ENCODE measurements at regions not wholly inside any gene's neighbourhood (a gene's known extent, or its start where the extent isn't known, plus 50 kb on each side); places are given as distances from the start of the nearest gene placed in this dataset.

DNA sequence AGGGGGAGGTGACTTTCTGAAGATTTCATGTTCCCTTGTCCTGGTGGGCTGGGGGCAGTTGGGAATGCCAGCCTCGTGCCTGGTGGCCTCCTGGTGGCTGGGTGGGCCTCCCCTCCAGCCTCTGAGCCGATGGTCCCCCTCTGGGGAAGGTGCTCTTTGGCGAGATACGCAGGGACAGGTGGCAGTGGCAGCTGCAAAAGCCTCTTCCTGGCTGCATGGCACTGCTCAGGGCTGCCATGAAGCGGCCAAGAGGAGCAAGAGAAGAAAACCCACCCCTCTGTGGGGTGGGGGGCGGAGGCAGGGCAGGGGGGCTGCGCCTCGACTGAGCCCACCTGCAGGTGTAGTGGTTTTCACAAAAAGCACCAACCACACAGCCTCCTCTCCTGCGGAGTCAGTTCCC, 61.8 kb upstream of the PHF21B start:
- TF ChIP-seq POLR2AphosphoS5 (IDR thresholded peaks at IDR 0.05) (no peak), POLR2A (IDR thresholded peaks at IDR 0.05) (no peak)
- TF ChIP-seq, protein P1, sequence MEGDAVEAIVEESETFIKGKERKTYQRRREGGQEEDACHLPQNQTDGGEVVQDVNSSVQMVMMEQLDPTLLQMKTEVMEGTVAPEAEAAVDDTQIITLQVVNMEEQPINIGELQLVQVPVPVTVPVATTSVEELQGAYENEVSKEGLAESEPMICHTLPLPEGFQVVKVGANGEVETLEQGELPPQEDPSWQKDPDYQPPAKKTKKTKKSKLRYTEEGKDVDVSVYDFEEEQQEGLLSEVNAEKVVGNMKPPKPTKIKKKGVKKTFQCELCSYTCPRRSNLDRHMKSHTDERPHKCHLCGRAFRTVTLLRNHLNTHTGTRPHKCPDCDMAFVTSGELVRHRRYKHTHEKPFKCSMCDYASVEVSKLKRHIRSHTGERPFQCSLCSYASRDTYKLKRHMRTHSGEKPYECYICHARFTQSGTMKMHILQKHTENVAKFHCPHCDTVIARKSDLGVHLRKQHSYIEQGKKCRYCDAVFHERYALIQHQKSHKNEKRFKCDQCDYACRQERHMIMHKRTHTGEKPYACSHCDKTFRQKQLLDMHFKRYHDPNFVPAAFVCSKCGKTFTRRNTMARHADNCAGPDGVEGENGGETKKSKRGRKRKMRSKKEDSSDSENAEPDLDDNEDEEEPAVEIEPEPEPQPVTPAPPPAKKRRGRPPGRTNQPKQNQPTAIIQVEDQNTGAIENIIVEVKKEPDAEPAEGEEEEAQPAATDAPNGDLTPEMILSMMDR (IDR thresholded peaks at IDR 0.05) = no peak
- Histone ChIP-seq H3K27me3 (replicated peaks; ENCODE audit: insufficient read depth) (peaks cover 5% of the 10 kb centered on the region), H3K4me3 (no peak overlapping the region), H3K36me3 (no peaks in the 10 kb centered on the region), H3K4me1 (replicated peaks) (no peaks in the 10 kb centered on the region), H3K27ac (no peak overlapping the region), H3K9me3 (no peaks in the 10 kb centered on the region)
- intact Hi-C loops (cut with DNase I) = no loop called here
- 53% methylated on average over 9 of the region's 9 CpGs for WGBS
- DNase-seq (ENCODE audit: low spot score) = no peak

DNA sequence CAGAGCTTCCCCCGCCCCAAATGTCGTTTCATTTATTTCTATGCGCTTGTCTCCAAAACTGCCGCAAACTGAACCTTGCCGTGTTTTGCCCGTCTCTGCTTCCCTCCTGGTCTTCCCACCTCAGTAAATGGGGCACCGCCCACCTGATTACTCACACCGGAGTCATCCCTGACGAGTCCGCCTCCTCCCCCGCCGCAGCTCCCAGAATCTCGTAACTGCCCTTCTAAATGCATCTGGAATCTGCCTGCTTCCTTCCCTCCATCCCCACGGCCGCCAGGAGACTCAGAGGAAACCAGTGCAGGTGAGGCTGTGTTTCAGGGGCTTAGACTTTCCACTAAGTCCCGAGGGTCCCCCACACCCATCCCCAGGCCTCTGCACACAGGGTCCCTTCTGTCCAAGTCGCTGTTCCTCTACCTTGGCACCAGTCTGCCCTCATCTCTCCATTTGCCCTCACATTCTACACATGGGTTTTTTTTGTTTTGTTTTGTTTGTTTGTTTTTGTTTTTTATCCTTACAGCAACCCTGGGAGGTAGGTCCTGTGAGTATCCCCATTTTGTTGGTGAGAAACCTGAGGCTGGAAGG, 62.6 kb upstream of the PHF21B start:
- TF ChIP-seq POLR2AphosphoS5 (IDR thresholded peaks at IDR 0.05) (no peak), POLR2A (IDR thresholded peaks at IDR 0.05) (no peak)
- TF ChIP-seq, protein P1 (IDR thresholded peaks at IDR 0.05) = no peak
- DNase-seq (ENCODE audit: low spot score) = peak; percentile 21
- Histone ChIP-seq H3K36me3 (no peaks in the 10 kb centered on the region), H3K9me3 (no peaks in the 10 kb centered on the region), H3K27me3 (replicated peaks; ENCODE audit: insufficient read depth) (peaks cover 5% of the 10 kb centered on the region), H3K4me3 (no peak overlapping the region), H3K27ac (no peak overlapping the region), H3K4me1 (replicated peaks) (no peaks in the 10 kb centered on the region)
- 29% methylated on average over 17 of the region's 17 CpGs for WGBS
- intact Hi-C loops (cut with DNase I) = no loop called here

DNA sequence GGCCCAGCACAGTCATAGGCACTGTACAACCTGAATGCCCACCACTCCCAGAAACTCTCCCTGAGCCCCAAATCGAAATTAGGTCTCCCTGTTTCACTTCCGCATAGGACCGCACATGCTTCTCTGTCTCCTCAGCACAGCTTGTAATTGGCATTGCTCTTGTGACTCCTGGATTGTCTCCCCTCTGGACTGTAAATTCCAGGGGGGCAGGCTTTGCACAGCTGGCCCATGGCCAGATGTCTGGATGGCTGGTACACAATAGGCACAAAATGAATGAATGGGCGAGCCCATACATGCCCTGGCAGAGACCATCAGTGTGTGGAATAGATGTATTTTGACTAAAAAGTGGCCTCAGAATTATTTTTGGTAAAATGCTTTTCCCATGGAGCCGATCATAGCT, 63.3 kb upstream of the PHF21B start:
- intact Hi-C loops (cut with DNase I) = no loop called here
- H3K9me3 ChIP-seq = no peaks in the 10 kb centered on the region
- H3K27me3 ChIP-seq (replicated peaks; ENCODE audit: insufficient read depth) = peaks cover 8% of the 10 kb centered on the region
- no peaks in the 10 kb centered on the region for H3K4me1 ChIP-seq (replicated peaks)
- no peak for DNase-seq (ENCODE audit: low spot score)
- H3K36me3 ChIP-seq = no peaks in the 10 kb centered on the region
- H3K27ac ChIP-seq = no peak overlapping the region
- no peak overlapping the region for H3K4me3 ChIP-seq
- WGBS = 42% methylated on average over 5 of the region's 5 CpGs
- TF ChIP-seq POLR2A (IDR thresholded peaks at IDR 0.05) (no peak), POLR2AphosphoS5 (IDR thresholded peaks at IDR 0.05) (no peak)

DNA sequence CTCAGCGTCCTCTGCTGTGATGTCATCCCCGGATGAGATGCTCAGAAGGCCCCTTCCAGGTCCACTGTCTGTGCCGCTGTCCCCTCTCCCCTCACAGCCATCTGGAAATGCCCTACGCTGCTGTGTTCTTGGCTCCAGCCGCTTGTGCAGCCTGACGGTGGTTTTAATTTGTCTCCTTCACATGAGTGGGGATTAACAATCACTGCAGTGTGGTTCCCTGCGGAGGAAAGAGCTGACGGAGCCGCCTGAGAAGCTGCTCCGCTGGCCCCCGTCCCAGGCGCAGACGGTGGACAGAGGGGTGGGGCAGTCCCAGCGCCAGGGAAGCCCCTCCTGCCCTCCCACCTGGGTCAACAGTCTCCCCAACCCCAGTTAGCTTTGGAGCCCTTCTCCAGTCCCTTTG, 67.5 kb upstream of the PHF21B start:
- Histone ChIP-seq H3K4me1 (replicated peaks) (no peaks in the 10 kb centered on the region), H3K4me3 (no peak overlapping the region), H3K27ac (no peak overlapping the region), H3K36me3 (no peaks in the 10 kb centered on the region), H3K27me3 (replicated peaks; ENCODE audit: insufficient read depth) (peaks cover 14% of the 10 kb centered on the region), H3K9me3 (no peaks in the 10 kb centered on the region)
- WGBS = 39% methylated on average over 14 of the region's 14 CpGs
- no peak for DNase-seq (ENCODE audit: low spot score)
- TF ChIP-seq POLR2A (IDR thresholded peaks at IDR 0.05) (no peak), POLR2AphosphoS5 (IDR thresholded peaks at IDR 0.05) (no peak)
- TF ChIP-seq, protein P1 (IDR thresholded peaks at IDR 0.05) = no peak
- intact Hi-C loops (cut with DNase I) = no loop called here

DNA sequence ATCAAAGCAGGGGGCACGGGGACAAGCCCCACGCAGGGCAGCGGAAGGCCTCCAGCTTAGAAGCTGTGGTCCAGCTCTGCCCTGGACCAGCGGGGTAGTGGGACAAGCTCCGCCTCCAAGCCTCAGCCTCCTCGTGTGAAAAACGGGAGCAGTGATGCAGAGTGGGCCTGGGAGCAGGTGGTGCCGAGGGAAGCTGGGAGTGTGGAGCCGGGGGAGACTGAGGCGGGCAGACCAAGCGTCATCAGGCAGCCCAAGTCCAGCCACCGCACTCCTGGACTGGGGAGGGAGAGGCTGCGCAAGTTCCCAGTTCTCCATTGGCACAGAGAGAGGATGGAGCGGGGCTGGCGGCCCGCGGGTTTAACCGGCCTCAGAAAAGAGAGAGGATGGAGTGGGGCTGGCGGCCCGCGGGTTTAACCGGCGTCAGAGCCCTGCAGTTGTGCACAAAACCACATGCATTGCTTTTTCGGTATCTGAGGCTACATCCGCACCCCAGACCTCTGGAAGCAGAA, 68.1 kb upstream of the PHF21B start:
- intact Hi-C loops (cut with DNase I) = no loop called here
- TF ChIP-seq POLR2AphosphoS5 (IDR thresholded peaks at IDR 0.05) (no peak), POLR2A (IDR thresholded peaks at IDR 0.05) (no peak)
- TF ChIP-seq, protein P1 (IDR thresholded peaks at IDR 0.05) = no peak
- no peaks in the 10 kb centered on the region for H3K36me3 ChIP-seq
- DNase-seq (ENCODE audit: low spot score) = no peak
- 40% methylated on average over 22 of the region's 25 CpGs for WGBS
- H3K27me3 ChIP-seq (replicated peaks; ENCODE audit: insufficient read depth) = peaks cover 14% of the 10 kb centered on the region
- H3K4me1 ChIP-seq (replicated peaks) = no peaks in the 10 kb centered on the region
- H3K9me3 ChIP-seq = no peaks in the 10 kb centered on the region
- no peak overlapping the region for H3K27ac ChIP-seq
- no peak overlapping the region for H3K4me3 ChIP-seq
